ENCODE measurements at regions not wholly inside any gene's neighbourhood (a gene's known extent, or its start where the extent isn't known, plus 50 kb on each side); places are given as distances from the start of the nearest gene placed in this dataset.

GRCh38 chr13:86792153-86792651 lies 879.0 kb upstream of the SLITRK5 start:
- TF ChIP-seq, protein P1, sequence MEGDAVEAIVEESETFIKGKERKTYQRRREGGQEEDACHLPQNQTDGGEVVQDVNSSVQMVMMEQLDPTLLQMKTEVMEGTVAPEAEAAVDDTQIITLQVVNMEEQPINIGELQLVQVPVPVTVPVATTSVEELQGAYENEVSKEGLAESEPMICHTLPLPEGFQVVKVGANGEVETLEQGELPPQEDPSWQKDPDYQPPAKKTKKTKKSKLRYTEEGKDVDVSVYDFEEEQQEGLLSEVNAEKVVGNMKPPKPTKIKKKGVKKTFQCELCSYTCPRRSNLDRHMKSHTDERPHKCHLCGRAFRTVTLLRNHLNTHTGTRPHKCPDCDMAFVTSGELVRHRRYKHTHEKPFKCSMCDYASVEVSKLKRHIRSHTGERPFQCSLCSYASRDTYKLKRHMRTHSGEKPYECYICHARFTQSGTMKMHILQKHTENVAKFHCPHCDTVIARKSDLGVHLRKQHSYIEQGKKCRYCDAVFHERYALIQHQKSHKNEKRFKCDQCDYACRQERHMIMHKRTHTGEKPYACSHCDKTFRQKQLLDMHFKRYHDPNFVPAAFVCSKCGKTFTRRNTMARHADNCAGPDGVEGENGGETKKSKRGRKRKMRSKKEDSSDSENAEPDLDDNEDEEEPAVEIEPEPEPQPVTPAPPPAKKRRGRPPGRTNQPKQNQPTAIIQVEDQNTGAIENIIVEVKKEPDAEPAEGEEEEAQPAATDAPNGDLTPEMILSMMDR (IDR thresholded peaks at IDR 0.05; ENCODE audit: borderline replicate concordance, insufficient read depth, low read depth, low read length): no peak
- H3K4me3 ChIP-seq (ENCODE audit: low read depth, low read length): no peak overlapping the region

DNA sequence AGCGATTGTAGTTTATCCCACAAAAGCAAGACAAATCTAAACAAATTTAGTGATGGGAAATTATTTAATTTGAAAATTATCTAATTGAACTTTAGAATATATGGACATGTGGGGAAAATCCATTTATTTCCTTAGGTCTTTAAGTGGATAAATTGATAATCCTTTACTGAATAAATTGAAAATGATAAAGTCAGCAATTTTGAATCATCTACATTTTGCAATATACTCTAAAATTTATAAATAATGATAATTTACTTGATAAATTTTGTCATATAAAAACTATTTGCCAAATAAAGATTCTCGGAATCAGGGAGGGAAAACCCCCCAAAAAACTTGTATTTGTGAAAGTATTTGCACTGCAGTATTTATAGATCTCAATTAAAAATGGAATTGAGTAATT lies 875.3 kb upstream of the SLITRK5 start:
- no peak overlapping the region for H3K4me3 ChIP-seq (ENCODE audit: low read depth, low read length)
- TF ChIP-seq, protein P1 (IDR thresholded peaks at IDR 0.05; ENCODE audit: borderline replicate concordance, insufficient read depth, low read depth, low read length): no peak

GRCh38 chr13:86810361-86810760 lies 860.8 kb upstream of the SLITRK5 start:
- TF ChIP-seq, protein P1 (IDR thresholded peaks at IDR 0.05; ENCODE audit: borderline replicate concordance, insufficient read depth, low read depth, low read length): no peak
- H3K4me3 ChIP-seq (ENCODE audit: low read depth, low read length): no peak overlapping the region

DNA sequence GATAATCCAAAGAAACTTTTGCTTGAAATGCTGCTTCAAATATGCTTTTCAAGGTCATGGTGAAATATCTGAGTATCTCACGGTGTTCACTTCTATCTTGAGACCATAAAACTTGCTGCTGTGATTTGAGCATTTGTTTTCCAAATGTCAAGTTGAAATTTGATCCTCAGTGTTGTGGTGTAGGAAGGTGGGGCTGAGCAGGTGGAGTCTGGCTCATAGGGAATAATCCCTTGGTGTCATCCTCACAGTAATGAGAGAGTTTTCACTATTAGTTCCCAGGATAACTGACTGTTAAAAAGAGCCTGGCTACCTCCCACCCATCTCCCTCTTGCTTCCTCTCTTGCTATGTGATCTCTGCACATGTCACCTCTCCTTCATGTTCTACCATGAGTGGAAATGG lies 858.0 kb upstream of the SLITRK5 start:
- TF ChIP-seq, protein P1 (IDR thresholded peaks at IDR 0.05; ENCODE audit: borderline replicate concordance, insufficient read depth, low read depth, low read length): no peak

GRCh38 chr13:86825410-86825809 lies 845.8 kb upstream of the SLITRK5 start:
- TF ChIP-seq, protein P1 (IDR thresholded peaks at IDR 0.05; ENCODE audit: borderline replicate concordance, insufficient read depth, low read depth, low read length): no peak
- no peak overlapping the region for H3K4me3 ChIP-seq (ENCODE audit: low read depth, low read length)

More for the DNA sequence above, 858.0 kb upstream of the SLITRK5 start:
- no peak overlapping the region for H3K4me3 ChIP-seq (ENCODE audit: low read depth, low read length)

DNA sequence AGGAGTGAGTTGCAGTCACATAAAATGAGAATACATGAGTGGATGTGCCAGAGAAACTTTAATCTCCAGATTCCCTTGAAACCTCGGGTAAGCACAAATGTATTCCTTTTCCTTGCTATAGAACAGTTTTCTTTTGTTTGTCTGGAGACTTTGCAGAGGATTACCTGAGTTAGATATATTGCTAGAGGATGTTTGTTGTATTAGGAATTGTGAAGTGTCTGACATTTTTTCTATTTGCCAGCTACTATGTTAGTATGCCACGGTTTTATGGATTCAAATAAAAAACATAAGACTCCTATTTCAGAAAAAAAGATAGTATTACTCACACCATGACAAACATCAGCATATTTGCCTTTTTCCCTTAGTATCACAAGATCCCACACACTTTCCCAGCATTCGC lies 844.9 kb upstream of the SLITRK5 start:
- TF ChIP-seq, protein P1 (IDR thresholded peaks at IDR 0.05; ENCODE audit: borderline replicate concordance, insufficient read depth, low read depth, low read length): no peak
- no peak overlapping the region for H3K4me3 ChIP-seq (ENCODE audit: low read depth, low read length)

- TF ChIP-seq, protein P1 (IDR thresholded peaks at IDR 0.05; ENCODE audit: borderline replicate concordance, insufficient read depth, low read depth, low read length): no peak
- no peak overlapping the region for H3K4me3 ChIP-seq (ENCODE audit: low read depth, low read length)
Observed at GRCh38 chr13:86830046-86830445, 841.1 kb upstream of the SLITRK5 start.
